SK-N-SH (cell line): ENCODE measurements at regions not wholly inside any gene's neighbourhood (a gene's known extent, or its start where the extent isn't known, plus 50 kb on each side); places are given as distances from the start of the nearest gene placed in this dataset.

Source experiments
- CTCF ChIA-PET: fragments of 300-600, 350-600 bp; formaldehyde crosslinking; extraction: SDS; loops from one replicate; lab custom pipeline; 2021; lab: Yijun Ruan, JAX
- POLR2A ChIA-PET: fragments of 350-600 bp; sonication (Branson Sonifier 250); formaldehyde crosslinking; extraction: SDS; loops from one replicate; lab custom pipeline; 2020; ENCODE audit warnings: antibody characterized with exemption, inconsistent platforms; lab: Yijun Ruan, JAX
- DNase-seq: peaks from one replicate; pipeline ENCODE4 v3.0.0; 2012
- H2AFZ ChIP-seq: fragments of 200-600 bp; sonication (generic); 2 replicates; pipeline ENCODE4 v1.8.1; 2016; ENCODE audit warnings: antibody characterized with exemption, mild to moderate bottlenecking, low read depth
- H3F3A ChIP-seq: fragments of 200-600 bp; sonication (generic); replicated peaks from 2 replicates; pipeline ENCODE3; 2016; ENCODE audit warnings: antibody characterized with exemption, mild to moderate bottlenecking; ENCODE audit not compliant: insufficient read depth
- H3K27ac ChIP-seq, 2 experiments: fragments of 200-500 bp in 1 of 2; fragments of 200-600 bp in 1 of 2; sonication (Bioruptor generic) in 1 of 2; sonication (generic), shearing (Covaris generic) in 1 of 2; 2 replicates each; pipeline versions ENCODE4 v1.5.1 to v1.6.1; 2014 to 2016; ENCODE audit warnings: low read depth in 2 of 2, inconsistent platforms in 1 of 2, low read length in 1 of 2, mild to moderate bottlenecking in 1 of 2, mixed read lengths in 1 of 2
- H3K27me3 ChIP-seq: fragments of 200-600 bp; sonication (generic), shearing (Covaris generic); 2 replicates; pipeline ENCODE4 v1.6.1; 2016; ENCODE audit warnings: mixed run types; ENCODE audit not compliant: insufficient read depth
- H3K36me3 ChIP-seq, 2 experiments: fragments of 200-500 bp in 1 of 2; fragments of 200-600 bp in 1 of 2; sonication (Bioruptor generic) in 1 of 2; sonication (generic) in 1 of 2; replicated peaks in 1 of 2; 2 replicates each; pipeline versions ENCODE3 to v1.5.1; 2014 to 2016; ENCODE audit warnings: low read length in 1 of 2, mild to moderate bottlenecking in 1 of 2; ENCODE audit not compliant: insufficient read depth in 2 of 2, control insufficient read depth in 1 of 2
- H3K4me1 ChIP-seq, 2 experiments: fragments of 200-500 bp in 1 of 2; fragments of 200-600 bp in 1 of 2; sonication (Bioruptor generic) in 1 of 2; sonication (generic), shearing (Covaris generic) in 1 of 2; 2 replicates each; pipeline versions ENCODE4 v1.5.1 to v1.6.1; 2014 to 2016; ENCODE audit warnings: low read depth in 1 of 2, low read length in 1 of 2, mixed run types in 1 of 2; ENCODE audit not compliant: insufficient read depth in 2 of 2, control insufficient read depth in 1 of 2
- H3K4me2 ChIP-seq: fragments of 200-600 bp; sonication (generic), shearing (Covaris generic); 2 replicates; pipeline ENCODE4 v1.6.1; 2017; ENCODE audit warnings: mixed run types
- H3K4me3 ChIP-seq, 2 experiments: fragments of 200-500 bp in 1 of 2; fragments of 200-600 bp in 1 of 2; sonication (Bioruptor generic) in 1 of 2; sonication (generic), shearing (Covaris generic) in 1 of 2; 2 replicates each; pipeline versions ENCODE4 v1.5.1 to v1.8.1; 2014 to 2016; ENCODE audit warnings: low read depth in 2 of 2, inconsistent platforms in 1 of 2, low read length in 1 of 2, mild to moderate bottlenecking in 1 of 2, mixed read lengths in 1 of 2, moderate library complexity in 1 of 2
- H3K79me2 ChIP-seq: fragments of 200-600 bp; sonication (generic); 2 replicates; pipeline ENCODE4 v1.8.1; 2017; ENCODE audit warnings: mild to moderate bottlenecking; ENCODE audit not compliant: insufficient read depth
- H3K9ac ChIP-seq: fragments of 200-600 bp; sonication (generic); 2 replicates; pipeline ENCODE4 v1.6.1; 2017; ENCODE audit warnings: mixed run types
- H3K9me2 ChIP-seq: fragments of 200-600 bp; sonication (generic); 2 replicates; pipeline ENCODE4 v1.6.1; 2017; ENCODE audit warnings: mixed run types
- H3K9me3 ChIP-seq: fragments of 200-600 bp; sonication (generic); 2 replicates; pipeline ENCODE4 v1.6.1; 2017; ENCODE audit warnings: mixed run types, mild to moderate bottlenecking, moderate library complexity
- H4K20me1 ChIP-seq: fragments of 200-600 bp; sonication (generic); 2 replicates; pipeline ENCODE4 v1.6.1; 2017; ENCODE audit warnings: mild to moderate bottlenecking, mixed run types; ENCODE audit not compliant: insufficient read depth
- CTCF ChIP-seq: fragments of 200-600 bp; sonication (generic); IDR thresholded peaks from 2 replicates; pipeline ENCODE4 v1.6.1; 2017; ENCODE audit warnings: antibody characterized with exemption, mild to moderate bottlenecking, moderate library complexity
- FOSL2 ChIP-seq: IDR thresholded peaks from 2 replicates; pipeline ENCODE4 v1.4.0; 2012; ENCODE audit warnings: low read depth, mild to moderate bottlenecking, moderate library complexity, borderline replicate concordance
- GABPA ChIP-seq: IDR thresholded peaks from 2 replicates; pipeline ENCODE4 v1.4.0; 2012; ENCODE audit warnings: low read depth, mild to moderate bottlenecking
- IRF3 ChIP-seq: fragments of 150-350 bp; IDR thresholded peaks from 2 replicates; pipeline ENCODE4 v1.6.1; 2016; ENCODE audit warnings: mild to moderate bottlenecking, low read depth, low read length
- MEF2A ChIP-seq: IDR thresholded peaks from 2 replicates; pipeline ENCODE4 v1.4.0; 2012; ENCODE audit warnings: low read depth, borderline replicate concordance
- MXI1 ChIP-seq: IDR thresholded peaks from 2 replicates; pipeline ENCODE4 v1.6.1; 2012; ENCODE audit warnings: mild to moderate bottlenecking, low read depth, low read length, improper control_type of control experiment
- NFIC ChIP-seq: IDR thresholded peaks from 2 replicates; pipeline ENCODE4 v1.4.0; 2012; ENCODE audit warnings: borderline replicate concordance
- POLR2AphosphoS5 ChIP-seq: IDR thresholded peaks from 2 replicates; pipeline ENCODE4 v1.6.1; 2012; ENCODE audit warnings: low read depth, low read length
- REST ChIP-seq: IDR thresholded peaks from 2 replicates; pipeline ENCODE4 v1.6.1; 2012; ENCODE audit warnings: mild to moderate bottlenecking, low read depth, low read length, moderate library complexity
- RXRA ChIP-seq: IDR thresholded peaks from 2 replicates; pipeline ENCODE4 v1.4.0; 2012; ENCODE audit warnings: low read depth, mild to moderate bottlenecking, borderline replicate concordance
- TCF12 ChIP-seq: IDR thresholded peaks from 2 replicates; pipeline ENCODE4 v1.4.0; 2012
- TEAD4 ChIP-seq: IDR thresholded peaks from 2 replicates; pipeline ENCODE4 v1.4.0; 2012; ENCODE audit warnings: mild to moderate bottlenecking, borderline replicate concordance; ENCODE audit not compliant: insufficient read depth
- USF1 ChIP-seq: IDR thresholded peaks from 2 replicates; pipeline ENCODE4 v1.4.0; 2012; ENCODE audit warnings: low read depth, borderline replicate concordance
- TF ChIP-seq, protein P1 (sequence below): fragments of 150-350 bp; IDR thresholded peaks from 2 replicates; pipeline ENCODE4 v1.6.1; 2017; ENCODE audit warnings: antibody characterized with exemption, low read length, low read depth, borderline replicate concordance

DNA sequence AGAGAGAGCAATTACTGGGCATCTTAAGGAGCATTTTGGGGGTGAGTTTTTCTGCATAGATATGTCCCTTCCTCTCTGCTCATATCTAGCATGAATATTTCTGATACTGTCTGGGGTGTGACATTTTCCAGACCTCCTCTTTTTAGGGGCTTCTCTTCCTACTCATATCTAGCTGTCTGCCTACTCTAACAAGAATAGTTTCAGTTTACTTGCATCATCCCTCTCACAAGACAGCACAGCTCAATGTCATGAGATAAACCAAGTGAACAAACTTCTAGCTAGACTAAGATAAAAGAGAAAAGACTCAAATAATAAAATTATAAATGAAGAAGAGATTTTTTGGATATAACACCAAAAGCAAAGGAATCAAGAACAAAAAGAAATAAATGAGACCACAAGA is 419.5 kb upstream of the SORCS1 start:
- Histone ChIP-seq H3K79me2 (no peaks in the 10 kb centered on the region), H3K9ac (no peak overlapping the region), H3K4me2 (no peak overlapping the region), H3K27ac (no peak overlapping the region), H3K4me1 (no peaks in the 10 kb centered on the region), H3K27me3 (no peaks in the 10 kb centered on the region), H3K36me3 (no peaks in the 10 kb centered on the region), H3K9me2 (no peaks in the 10 kb centered on the region; the same call in 1 of the 2 replicates), H2AFZ (no peak overlapping the region), H3F3A (no peaks in the 10 kb centered on the region), H3K4me3 (no peak overlapping the region), H3K9me3 (no peaks in the 10 kb centered on the region; the same call in 1 of the 2 replicates), H4K20me1 (no peaks in the 10 kb centered on the region)
- TF ChIP-seq GABPA (no peak), MEF2A (no peak), FOSL2 (no peak), TEAD4 (no peak), POLR2AphosphoS5 (no peak), REST (no peak), TCF12 (no peak), MXI1 (no peak), IRF3 (no peak), RXRA (no peak), NFIC (no peak), CTCF (no peak), USF1 (no peak)
- TF ChIP-seq, protein P1, sequence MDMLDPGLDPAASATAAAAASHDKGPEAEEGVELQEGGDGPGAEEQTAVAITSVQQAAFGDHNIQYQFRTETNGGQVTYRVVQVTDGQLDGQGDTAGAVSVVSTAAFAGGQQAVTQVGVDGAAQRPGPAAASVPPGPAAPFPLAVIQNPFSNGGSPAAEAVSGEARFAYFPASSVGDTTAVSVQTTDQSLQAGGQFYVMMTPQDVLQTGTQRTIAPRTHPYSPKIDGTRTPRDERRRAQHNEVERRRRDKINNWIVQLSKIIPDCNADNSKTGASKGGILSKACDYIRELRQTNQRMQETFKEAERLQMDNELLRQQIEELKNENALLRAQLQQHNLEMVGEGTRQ, result no peak
- DNase-seq, result no peak
- CTCF ChIA-PET, result no interaction called here
- POLR2A ChIA-PET, result no interaction called here
